Bronchial epithelial cell (primary cell): ENCODE measurements at regions not wholly inside any gene's neighbourhood (a gene's known extent, or its start where the extent isn't known, plus 50 kb on each side); places are given as distances from the start of the nearest gene placed in this dataset.

Source experiments
- DNase-seq: peaks from one replicate; pipeline ENCODE4 v3.0.0-alpha.2; 2010; ENCODE audit warnings: low read depth
- FAIRE-seq: peaks from 2 replicates; lab custom pipeline; 2011; peaks lifted over from hg19 to GRCh38; lab: Jason Lieb, UNC
- H3K27me3 ChIP-seq: 2 replicates; pipeline ENCODE4 v1.5.1; 2011; ENCODE audit warnings: low read length; ENCODE audit not compliant: control insufficient read depth, insufficient read depth
- H3K36me3 ChIP-seq: 2 replicates; pipeline ENCODE4 v1.5.1; 2011; ENCODE audit warnings: low read length; ENCODE audit not compliant: control insufficient read depth, insufficient read depth
- H3K4me3 ChIP-seq: 2 replicates; pipeline ENCODE4 v1.5.1; 2011; ENCODE audit warnings: mild to moderate bottlenecking, low read depth, low read length, control low read depth
- CTCF ChIP-seq: IDR thresholded peaks from 2 replicates; pipeline ENCODE4 v1.5.1; 2011; ENCODE audit warnings: mild to moderate bottlenecking, moderate library complexity, low read length, control low read depth, inconsistent platforms; ENCODE audit not compliant: insufficient read depth, severe bottlenecking

DNA sequence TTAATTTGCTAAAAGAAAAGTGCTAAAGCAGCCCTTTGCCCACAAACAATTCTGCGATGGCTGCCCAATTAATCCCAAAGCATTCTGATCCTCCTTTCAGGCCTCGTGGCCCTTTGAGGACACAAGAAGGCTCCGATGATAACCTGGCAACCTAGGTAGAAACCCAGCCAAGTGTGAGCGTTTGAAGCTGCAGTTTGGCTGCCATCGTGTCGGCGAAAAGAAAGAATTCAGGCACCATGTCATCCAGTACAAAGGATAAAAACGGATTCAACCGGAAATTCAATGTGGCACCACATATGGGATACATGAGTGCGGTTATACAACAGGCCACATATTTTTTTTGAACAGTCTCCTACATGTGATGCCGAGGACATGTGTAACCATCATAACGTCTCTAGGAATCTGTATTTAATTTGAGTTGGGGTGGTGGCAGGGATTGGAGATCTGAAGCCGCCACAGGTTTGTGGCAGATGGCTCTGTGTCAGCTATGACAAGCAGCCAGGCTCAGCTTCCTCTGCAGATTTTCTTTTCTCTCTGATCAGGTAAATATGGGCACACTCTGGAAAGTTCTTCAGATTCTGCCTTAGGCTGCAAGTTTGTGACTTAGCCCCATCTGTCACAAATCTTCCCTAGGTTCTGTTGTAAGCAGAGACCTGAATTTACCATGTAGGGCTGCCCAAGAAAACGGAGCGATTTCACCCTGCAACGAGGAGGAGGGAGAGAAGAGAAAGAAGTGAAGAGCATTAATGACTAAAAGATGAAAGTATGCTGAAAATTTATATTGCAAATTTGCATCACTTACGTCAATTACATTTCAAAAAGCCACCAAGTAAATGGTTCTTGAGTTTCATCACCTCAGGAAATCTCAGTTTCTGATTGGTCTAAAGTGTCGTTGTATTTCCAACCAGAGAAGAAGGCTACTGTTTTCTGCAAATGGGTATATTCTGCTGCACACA lies 573.2 kb downstream of the ZEB2 start:
- H3K27me3 ChIP-seq, result no peaks in the 10 kb centered on the region
- H3K36me3 ChIP-seq, result no peaks in the 10 kb centered on the region
- TF ChIP-seq CTCF, result no peak
- H3K4me3 ChIP-seq, result no peak overlapping the region
- DNase-seq (no peak), FAIRE-seq (no peak)

DNA sequence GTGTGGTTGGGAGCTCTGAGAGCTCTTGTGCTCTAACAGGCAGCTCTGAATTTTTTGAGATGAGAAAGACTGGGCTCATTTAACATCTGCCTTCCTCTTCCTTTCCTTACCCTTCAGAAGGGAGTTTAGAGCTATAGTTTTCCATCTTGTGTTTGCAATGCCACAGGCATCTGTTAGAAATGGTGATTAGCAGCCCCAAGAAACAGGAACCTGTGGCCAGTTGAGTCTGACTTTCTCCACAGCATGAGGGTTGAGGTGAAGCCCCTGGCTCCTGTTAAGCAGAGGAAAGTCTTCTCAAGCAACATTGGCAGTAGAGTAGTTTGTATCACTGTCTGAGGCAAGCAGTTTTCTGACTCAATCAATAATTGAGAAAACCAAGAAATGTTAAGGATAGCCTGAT lies 577.4 kb downstream of the ZEB2 start:
- H3K36me3 ChIP-seq, result no peaks in the 10 kb centered on the region
- H3K27me3 ChIP-seq, result no peaks in the 10 kb centered on the region
- no peak for TF ChIP-seq CTCF
- DNase-seq (no peak), FAIRE-seq (no peak)
- no peak overlapping the region for H3K4me3 ChIP-seq

DNA sequence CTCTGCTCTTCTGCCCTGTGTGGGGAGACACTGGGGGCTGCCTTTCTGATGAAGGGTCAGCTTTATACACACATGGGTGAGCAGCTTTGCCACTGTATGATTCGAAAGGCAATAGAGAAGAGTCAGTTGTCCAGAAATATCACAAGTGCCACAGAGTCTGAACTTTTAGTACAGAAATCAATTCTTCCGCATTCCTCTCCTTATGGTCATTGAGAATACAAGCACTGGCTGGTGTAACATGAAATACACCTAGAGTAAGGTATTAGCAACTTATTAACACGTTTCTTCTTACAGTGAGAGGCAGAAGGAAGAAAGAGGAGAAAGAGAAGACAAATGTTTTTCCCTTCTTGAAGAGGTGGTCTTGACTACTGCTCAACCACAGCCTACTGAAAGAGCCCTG lies 579.2 kb downstream of the ZEB2 start:
- no peak for FAIRE-seq
- Histone ChIP-seq H3K36me3 (no peaks in the 10 kb centered on the region), H3K4me3 (no peak overlapping the region), H3K27me3 (no peaks in the 10 kb centered on the region)
- DNase-seq, result no peak
- TF ChIP-seq CTCF, result no peak

DNA sequence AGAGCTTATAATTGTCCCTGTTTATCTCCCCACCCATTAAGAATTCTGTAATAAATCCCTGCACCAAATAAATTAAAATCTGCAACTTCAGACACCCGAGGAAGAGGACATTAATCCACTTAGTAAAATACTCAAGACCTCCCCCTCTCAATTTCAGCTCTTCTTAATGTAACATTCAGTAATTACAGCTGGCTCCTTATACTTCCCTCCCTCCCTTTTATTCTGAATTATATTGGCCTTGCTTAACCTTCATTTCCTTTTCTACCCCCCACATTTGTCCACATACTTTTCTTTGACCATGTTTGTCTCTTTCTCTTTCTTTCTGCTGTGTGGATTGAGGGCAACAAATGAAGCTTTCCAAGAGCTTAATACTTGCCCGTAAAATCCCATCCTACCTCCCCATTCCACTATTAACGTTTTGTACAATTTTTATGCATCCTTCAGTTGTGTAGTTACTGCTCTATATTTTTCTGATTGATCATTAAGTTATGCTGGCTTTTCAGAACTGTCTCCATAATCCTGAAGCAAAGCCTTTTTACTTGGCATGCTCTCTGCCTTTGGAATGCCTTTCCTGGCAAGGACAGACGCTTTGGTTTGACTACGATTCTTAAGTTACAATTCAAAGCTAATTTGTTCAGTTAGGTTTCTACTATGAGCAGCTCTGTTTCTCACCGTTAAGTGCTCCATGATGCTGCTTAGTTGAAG lies 580.1 kb downstream of the ZEB2 start:
- TF ChIP-seq CTCF, result no peak
- DNase-seq (no peak), FAIRE-seq (no peak)
- Histone ChIP-seq H3K4me3 (no peak overlapping the region), H3K27me3 (no peaks in the 10 kb centered on the region), H3K36me3 (no peaks in the 10 kb centered on the region)

- Histone ChIP-seq H3K27me3 (no peaks in the 10 kb centered on the region), H3K36me3 (no peaks in the 10 kb centered on the region), H3K4me3 (peak overlapping the region; percentile 43)
- FAIRE-seq (no peak), DNase-seq (no peak)
- TF ChIP-seq CTCF, result no peak
Observed at GRCh38 chr2:143937723-143938350, 582.1 kb downstream of the ZEB2 start.
